ENCODE measurements at regions not wholly inside any gene's neighbourhood (a gene's known extent, or its start where the extent isn't known, plus 50 kb on each side); places are given as distances from the start of the nearest gene placed in this dataset.

- ChIA-PET POLR2A (no interaction called here), CTCF (no interaction called here)
- H3K4me2 ChIP-seq (ENCODE audit: insufficient read depth, low read length): no peak overlapping the region
- H3K4me1 ChIP-seq (ENCODE audit: control insufficient read depth, extremely low read depth, insufficient read depth, low read length): no peaks in the 10 kb centered on the region
- TF ChIP-seq POLR2AphosphoS5 (IDR thresholded peaks at IDR 0.05; ENCODE audit: insufficient read depth, low read depth, low read length) (no peak), CTCF (IDR thresholded peaks at IDR 0.05; ENCODE audit: extremely low read depth in 1 of 2, insufficient read depth in 1 of 2, low read depth in 1 of 2, low read length in 2 of 2) (no peak), JUN (IDR thresholded peaks at IDR 0.05; ENCODE audit: borderline replicate concordance, insufficient read depth, insufficient read length, low read depth) (no peak), MAX (IDR thresholded peaks at IDR 0.05; ENCODE audit: insufficient read depth, insufficient read length) (no peak), POLR2A (IDR thresholded peaks at IDR 0.05; ENCODE audit: low read depth, low read length) (no peak), GATA2 (IDR thresholded peaks at IDR 0.05; ENCODE audit: insufficient read depth, insufficient read length, low read depth, low read length) (no peak), EZH2 (IDR thresholded peaks at IDR 0.05; ENCODE audit: borderline replicate concordance, low read depth, low read length, severe bottlenecking) (no peak), FOS (IDR thresholded peaks at IDR 0.05; ENCODE audit: borderline replicate concordance, insufficient read depth, low read length) (no peak), MYC (IDR thresholded peaks at IDR 0.05; ENCODE audit: low read depth, low read length) (no peak)
- dilution Hi-C loops (cut with MboI; ENCODE audit: extremely low pct_ligation_motif_present, low sequenced_read_pairs) (no loop called here), intact Hi-C loops (cut with micrococcal nuclease) (no loop called here)
- no TSS peak for BruUV-seq (replicated peaks)
- no peaks in the 10 kb centered on the region for H4K20me1 ChIP-seq (replicated peaks; ENCODE audit: control insufficient read depth, extremely low read depth, insufficient read depth, low read length)
- H3K9ac ChIP-seq (replicated peaks; ENCODE audit: extremely low read depth, insufficient read depth, low read length): no peak overlapping the region
- FAIRE-seq (no peak), DNase-seq (ENCODE audit: low read depth, low spot score) (no peak)
- no peak overlapping the region for H3K4me3 ChIP-seq (replicated peaks in 1 of 3; ENCODE audit: insufficient read depth in 1 of 3, low read depth in 1 of 3, low read length in 3 of 3)
- H3K27ac ChIP-seq (ENCODE audit: insufficient read depth, low read depth, low read length): no peak overlapping the region
- H3K36me3 ChIP-seq (ENCODE audit: control insufficient read depth in 2 of 2, extremely low read depth in 1 of 2, insufficient read depth in 2 of 2, low read length in 2 of 2): no peaks in the 10 kb centered on the region
- H3K9me3 ChIP-seq (replicated peaks; ENCODE audit: control insufficient read depth, insufficient read depth, low read length): no peaks in the 10 kb centered on the region
- no peaks in the 10 kb centered on the region for H3K79me2 ChIP-seq (ENCODE audit: control insufficient read depth, insufficient read depth, low read length)
- peaks cover 0 to 2% of the 10 kb centered on the region in 2 experiments for H3K27me3 ChIP-seq (ENCODE audit: control insufficient read depth in 2 of 2, insufficient read depth in 2 of 2, low read length in 2 of 2)
- H2AFZ ChIP-seq (ENCODE audit: low read depth, low read length): no peak overlapping the region
- no peaks in the 10 kb centered on the region for H3K9me1 ChIP-seq (replicated peaks; ENCODE audit: control insufficient read depth, extremely low read depth, insufficient read depth, low read length)
Observed at GRCh38 chr5:33067291-33067690, 356.2 kb downstream of the NPR3 start.

Data from endothelial cell of umbilical vein (primary cell).